HG03460 (cell line): ENCODE measurements at regions not wholly inside any gene's neighbourhood (a gene's known extent, or its start where the extent isn't known, plus 50 kb on each side); places are given as distances from the start of the nearest gene placed in this dataset.

Source experiments
- ATAC-seq: cut with Tn5 transposase; IDR thresholded peaks from one replicate; pipeline ENCODE4 v1.9.1; 2021; ENCODE audit not compliant: unreplicated experiment

DNA sequence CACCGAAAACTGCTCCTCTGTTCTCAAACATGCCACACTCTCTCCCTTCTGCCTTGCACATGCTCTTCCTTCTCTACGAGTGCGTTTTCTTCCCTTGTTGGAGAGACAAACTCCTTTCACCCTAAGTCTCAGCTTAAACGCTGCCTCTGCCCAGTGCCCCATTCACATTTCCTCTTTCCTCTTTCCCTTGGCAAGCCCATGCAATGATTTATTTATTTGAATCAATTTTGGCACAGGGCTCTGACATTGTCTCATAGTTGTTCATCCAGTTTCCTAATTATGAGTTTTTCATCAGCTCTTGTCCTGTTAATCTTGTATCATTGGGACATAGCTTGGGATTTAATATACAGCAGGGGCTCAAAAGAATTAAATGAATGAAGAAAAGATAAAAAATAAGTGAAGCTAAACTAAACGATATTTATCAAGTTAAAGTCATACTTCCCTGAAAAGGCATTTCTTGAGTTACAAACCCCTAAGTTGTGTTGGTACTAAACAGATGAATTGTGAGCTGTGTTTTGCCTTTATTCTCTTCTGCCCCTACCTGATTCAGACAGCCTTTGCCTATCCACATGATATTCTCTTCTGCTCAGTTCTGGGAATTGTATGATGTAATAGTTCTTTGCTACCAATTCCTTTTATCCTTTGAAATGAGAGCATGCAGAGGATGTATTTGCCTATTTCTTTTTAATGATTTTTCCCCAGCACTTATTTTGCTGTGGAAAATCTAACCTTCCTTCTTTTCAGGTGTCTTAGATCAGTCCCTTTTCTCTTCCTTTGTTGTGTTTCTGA is 704.4 kb downstream of the UTRN start:
- no peak for ATAC-seq

DNA sequence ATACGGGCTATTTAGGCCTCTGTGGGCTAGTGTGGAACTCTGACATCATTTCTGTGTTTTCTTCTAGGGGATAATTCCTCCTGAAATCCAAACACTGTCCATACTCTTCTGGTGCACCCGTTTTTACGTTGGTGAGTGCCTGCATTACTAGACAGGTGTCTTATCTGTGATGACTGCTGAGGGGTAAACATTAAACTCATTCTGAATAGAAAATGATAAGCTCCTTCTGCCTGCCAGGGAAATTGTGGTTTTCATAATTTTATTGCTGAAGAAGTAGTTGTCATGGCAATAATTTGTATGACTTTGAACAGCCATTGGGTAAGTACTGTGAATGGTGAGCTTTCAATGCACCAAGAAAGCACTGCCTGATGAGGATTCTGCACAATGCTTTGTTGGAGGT is 705.6 kb downstream of the UTRN start:
- ATAC-seq, result no peak

DNA sequence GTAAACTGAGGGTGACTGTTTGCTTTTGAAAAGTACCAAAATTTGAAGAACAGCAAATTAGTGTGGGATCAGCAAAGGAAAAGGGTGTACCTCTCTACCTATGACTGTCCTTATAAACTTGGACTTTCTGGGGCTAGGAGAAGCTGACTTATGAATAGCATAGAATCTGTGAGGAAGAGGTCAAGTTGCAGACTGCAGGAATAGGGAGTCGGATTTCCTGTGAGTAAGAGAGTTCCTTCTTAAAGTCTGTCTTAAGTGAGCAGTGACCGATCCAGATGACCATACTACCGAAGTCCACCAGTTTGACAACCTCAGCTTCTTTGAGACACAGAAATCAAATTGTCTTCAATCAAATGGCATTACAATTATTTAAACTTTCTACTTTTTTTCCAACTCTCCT is 708.7 kb downstream of the UTRN start:
- no peak for ATAC-seq

DNA sequence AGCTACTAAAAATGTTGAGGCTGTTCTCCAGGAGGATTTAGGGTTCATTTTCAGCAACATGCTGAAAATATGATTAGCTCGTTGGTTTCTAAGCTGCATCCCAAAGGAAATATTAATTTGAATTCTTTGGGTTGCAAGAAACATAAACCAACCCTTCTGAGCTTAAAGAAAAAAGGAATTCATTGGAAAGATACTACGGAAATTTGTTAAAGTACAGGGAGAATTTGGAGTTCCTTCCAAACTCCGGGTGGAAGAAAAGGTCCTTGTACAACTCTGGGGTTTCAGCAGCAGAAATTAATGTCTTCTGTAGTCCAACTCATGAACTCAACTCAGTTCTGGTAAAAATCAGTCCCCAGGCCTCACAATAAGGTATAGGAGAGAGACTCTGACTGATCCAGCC is 712.9 kb downstream of the UTRN start:
- no peak for ATAC-seq

DNA sequence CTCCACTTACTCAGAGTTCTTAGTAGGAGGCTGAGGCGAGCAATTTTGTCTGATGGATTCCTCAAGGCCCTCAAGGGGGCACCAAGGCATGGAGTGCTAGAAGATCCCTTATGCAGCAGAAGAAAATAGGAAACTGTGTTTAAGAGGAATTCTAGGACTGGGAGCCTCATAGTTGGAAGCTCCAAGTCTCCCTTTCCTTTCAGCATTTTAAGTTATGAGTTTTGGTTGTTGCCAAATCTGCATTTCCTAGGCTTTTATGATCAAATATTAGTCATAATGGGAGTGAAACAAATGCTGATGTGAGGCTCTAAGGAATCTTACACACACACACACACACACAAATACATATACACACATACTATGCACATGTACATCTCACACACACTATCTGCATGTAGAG is 714.0 kb downstream of the UTRN start:
- ATAC-seq, result no peak

DNA sequence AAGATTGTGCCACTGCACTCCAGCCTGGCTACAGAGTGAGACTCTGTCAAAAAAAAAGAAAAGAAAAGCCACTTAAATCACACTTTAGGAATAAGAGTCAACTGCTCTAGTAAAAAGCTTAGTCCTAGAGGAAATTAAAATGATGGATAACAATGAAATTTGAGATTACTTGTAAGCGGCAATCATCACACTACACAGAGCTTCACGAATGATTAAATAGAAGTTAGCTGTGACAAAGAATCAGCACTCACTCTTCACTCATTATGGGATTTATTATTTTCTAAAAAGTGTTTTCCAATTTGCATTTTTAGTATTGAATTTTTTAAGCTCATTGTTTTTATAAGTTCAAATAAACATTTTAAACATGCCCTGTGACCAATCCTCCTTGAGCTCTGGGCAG is 718.0 kb downstream of the UTRN start:
- no peak for ATAC-seq

DNA sequence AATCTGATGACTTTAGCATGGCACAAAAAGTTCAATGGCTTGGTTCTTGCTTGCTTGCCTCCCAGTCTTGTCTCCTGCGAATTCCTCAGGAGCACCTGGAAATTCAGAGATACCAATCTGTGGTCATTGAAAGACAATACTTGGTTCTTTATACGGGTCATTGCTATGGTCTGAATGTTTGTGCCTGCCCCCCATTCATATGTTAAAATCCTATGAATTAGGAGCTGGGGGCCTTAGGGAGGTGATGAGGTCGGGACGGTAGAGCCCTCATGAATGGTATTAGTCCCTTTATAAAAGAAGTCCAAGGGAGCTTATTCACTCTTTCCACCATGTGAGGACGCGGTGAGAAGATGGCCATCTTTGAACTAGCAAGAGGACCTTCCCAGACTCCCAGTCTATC is 721.8 kb downstream of the UTRN start:
- no peak for ATAC-seq

DNA sequence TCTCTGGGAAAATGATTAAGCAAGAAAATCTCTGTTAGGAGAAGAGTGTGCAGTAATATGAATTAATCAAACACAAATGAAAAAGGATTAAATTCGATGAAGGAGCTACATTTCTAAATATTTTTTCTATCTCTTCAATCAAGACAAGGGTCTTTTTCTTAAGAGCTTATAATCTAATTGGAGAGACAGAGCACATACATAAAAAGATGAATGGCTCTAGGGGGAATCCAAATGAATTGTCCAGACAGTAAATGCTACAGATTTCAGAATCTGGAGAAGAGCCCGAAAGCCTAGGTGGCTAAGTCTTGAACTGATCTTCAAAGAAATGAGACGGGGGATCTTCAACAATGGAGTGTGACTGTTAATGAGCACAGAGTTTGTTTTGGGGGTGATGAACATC is 723.6 kb downstream of the UTRN start:
- no peak for ATAC-seq

DNA sequence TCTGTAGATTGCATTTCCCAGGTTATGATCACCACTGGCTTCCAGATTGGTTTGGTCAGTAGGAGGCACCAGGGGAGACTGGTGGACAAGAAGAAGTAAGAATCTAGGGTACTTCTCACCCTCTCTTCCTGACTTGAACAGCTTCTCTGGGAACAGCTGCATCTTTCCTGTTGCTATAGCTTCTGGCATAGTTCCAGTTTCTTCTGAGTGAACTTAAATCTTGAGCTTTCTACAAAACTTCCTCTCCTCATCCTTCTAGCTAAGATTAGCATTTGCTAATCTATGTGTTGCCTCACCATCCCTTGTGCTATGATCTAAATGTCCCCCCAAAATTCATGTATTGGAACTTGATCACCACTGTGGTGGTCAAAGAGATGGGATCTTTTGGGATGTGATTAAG is 724.6 kb downstream of the UTRN start:
- ATAC-seq, result no peak

DNA sequence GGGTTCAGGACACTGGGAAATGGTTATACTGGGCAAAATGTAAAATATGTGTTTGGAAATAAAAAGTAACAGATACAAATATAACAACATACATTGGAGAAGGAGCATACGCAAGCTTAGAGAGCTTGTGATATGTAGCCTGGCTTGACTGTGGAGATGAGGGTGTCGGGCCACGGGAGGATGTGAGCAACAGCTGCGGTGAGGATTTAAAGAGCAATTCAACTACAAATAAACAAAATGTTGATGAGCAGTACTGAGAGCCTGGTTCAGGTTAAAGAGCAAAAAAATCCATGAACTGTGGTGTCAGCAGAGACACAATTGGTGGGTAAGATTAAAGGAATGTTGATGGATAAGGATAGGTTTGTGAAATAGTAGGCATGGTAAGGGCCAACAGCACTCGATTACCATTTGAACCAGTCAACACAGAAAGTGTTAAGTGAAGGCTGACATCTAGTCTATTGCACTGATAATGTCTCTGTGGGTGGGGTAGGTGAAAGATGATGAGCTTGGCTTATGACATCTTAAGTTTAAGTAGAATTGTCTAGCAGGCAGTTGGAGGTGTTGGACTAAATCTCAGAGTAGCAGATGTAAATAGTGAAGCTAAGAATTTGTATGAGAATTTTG is 723.2 kb downstream of the EPM2A start:
- no peak for ATAC-seq

DNA sequence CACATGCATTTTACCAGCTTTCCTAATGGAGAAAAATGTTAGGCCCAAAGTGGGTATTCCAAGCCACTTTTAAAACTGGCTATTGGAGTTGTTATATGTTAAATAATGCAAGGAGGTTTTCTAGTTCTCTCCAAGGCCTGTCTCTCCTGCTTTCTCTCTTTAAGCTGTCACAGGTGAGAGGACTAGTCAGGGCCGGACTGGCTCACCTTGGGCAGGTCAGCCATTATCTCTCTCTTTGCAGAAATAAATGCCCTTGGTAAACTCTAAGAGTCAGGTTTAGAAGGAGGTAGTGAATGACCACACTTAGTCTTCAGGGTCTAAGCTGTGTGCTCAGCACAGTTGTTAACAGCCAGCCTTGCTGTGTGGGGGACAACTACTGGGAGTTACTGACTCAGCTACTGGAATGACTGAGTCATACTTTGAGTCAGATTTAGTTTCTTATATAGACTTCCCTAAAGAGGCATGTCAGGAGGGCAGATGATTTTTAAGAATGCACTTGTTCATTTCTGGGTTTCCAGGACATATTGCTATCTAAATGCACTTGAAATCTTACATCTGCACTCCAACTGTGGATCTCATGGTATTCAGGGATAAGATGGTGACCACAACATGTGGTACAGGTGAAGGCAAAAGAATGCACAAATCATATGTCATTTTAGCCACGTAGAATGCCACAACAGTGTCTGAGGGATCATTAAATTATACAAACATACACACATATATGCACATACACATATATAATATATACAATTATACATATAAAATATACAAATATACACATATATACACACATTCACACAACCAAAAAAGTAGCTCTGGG is 719.4 kb downstream of the EPM2A start:
- peak; percentile 95 for ATAC-seq

DNA sequence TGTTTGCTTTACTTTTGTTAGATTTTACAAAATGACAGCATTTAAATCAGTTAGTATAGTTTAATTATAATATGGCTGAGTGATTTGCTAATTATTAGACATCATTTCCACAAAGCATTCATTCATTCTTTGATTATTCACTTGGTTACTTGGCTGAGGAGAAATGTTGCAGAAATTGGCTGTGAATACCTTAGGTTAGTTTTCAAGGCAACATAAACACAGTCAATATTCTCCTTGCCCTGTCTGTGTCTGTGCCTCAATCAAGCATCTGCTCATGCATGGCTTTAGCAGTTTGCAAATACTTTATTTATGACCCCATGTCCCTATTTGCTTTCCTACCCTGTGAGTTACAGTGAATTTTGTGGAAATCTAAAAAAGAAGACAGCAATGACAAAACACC is 718.3 kb downstream of the EPM2A start:
- no peak for ATAC-seq

DNA sequence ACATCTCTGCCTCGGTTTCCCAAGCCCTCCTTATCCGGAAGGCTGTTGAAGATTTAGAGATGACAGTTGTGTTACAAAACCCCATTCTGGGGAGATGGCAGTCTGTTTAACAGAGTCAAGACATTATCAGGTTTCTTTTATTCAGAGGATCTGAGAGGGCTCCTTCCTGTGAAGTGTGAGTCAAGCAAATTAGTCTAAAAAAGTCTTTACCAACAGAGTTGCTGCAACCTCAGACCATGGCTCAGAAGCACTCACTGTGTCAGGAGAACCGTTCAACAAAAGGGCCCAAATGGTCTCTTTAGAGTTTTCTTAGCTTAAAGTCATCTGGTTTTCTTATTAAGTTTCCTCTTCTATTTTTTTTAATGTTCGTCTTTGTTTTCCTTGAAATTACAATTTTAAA is 717.8 kb downstream of the EPM2A start:
- no peak for ATAC-seq

DNA sequence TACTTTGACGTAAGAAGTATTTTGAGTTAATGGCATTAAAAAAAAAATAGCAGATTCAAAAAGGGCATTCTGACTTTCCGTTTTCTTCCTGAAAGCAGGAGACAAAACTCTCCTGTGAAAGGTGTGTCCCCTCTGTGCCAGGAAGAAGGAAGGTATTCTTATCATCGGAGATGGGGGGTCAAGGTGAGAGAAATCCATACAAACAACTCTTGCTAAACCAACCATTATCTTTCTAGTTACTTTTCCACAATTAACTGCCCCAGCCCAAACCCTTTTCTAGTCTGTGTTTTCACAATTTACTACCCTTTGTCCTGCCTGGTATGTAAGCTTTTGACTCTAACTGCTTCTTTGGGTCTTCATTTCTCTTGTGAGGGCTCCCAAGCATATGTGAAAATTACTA is 717.3 kb downstream of the EPM2A start:
- ATAC-seq, result no peak

DNA sequence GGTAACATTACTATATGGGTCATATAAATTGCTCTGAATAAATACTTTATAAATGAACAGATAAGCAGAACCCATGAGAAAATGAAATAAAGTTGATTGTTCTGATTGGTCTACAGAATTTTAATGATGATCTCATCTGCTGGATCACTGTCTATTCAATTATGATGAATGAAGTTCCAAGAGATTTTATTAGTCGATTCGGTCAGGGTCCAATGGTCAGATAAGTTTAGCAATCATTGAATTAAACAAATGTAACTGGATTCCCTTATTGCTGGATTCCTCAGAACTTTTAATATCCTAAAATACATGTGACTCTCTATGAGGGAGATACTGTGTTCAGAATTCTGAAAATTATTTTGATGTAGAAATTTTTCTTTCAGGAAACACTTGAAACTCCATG is 715.2 kb downstream of the EPM2A start:
- no peak for ATAC-seq

DNA sequence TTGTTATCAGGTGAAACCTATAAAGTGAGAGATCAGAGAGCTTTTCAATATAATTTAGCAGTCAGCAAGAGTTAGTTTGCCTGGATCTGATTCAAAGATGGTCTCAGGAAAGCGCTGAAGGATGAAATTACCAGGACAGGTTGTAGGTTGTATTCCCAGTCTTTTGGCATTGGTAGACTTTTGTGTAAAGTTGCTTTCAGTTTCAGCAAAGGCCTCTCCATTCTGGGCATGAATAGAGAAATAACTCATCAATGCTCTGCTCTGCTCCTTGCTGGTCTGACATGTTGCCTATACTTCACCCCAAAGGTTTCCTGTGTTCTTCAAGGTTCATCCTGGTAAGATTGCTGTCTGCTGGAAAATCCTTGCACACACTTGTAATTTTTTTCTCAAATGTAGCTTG is 714.8 kb downstream of the EPM2A start:
- ATAC-seq, result no peak

DNA sequence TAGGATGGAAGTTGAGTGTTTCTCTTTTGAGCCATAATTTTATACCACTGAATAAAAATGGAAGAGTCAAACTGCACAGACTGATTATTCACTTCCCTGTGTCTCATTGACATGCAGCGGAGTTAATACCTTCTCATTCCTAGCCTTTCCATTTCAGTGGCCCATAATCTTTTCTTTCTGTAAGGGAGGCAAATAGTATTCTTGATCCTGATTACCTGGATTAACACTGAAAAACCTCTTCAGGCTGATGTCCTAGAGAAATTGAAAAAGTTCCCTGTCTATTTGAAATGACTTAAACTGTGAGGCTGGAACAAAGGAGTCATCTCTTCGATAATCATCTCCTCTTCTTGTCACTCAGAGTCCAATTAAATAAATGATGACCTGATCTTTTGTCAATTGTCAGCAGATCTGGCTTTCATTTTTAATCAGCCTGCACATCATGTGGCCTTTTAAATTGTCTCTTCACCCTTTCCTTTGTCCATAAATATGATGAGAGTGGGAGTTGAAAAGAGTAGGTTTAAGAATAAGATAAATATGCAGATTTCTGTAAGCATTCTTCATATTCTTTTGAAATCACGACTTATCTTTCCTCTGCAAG is 713.0 kb downstream of the EPM2A start:
- no peak for ATAC-seq

DNA sequence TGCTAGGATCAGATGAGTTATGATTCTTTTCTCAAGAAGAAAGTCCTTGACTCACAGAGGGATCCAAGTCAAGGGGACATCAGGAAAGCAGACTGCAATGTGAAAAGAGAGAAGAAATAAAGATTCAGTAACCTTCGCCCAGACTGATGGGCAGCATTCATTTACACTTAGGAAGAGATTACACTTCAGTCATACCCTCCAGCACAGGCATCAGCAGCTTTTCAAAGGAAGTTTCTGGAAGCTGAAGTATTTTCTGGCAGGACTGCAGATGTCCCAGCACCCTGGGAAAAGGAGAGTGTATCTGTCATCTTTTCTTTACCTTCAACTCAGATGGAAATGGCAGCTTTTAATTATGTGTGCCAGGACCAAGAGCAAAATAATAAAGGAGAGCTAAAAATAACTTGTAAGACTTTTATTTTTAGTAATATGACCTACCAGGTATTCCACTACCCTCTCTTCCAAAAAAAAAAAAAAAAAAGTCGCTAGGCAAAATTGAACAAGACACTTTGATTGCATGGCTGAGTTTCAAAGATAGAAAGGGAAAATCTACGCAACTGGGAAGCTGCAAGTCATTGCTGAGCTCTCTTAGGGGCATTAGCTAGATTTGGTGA is 712.1 kb downstream of the EPM2A start:
- no peak for ATAC-seq

DNA sequence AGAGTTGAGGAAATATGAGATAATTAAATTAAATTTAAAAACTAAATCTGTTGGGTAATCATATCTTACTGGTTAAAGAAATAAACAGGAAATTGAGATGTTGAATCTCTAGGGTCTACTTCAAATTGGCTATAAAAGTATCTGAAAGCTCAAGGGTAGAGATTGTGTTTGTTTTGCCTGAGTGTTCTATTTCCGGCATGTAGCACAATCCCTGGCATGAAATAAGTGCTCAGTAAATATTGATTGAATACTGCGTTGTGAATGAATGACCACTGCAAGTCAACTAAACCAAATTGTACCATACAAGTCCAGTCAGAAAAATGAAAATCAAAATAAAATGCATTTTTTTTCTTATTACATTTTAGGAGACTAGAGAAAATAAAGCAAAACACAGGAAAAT is 709.8 kb downstream of the EPM2A start:
- no peak for ATAC-seq

DNA sequence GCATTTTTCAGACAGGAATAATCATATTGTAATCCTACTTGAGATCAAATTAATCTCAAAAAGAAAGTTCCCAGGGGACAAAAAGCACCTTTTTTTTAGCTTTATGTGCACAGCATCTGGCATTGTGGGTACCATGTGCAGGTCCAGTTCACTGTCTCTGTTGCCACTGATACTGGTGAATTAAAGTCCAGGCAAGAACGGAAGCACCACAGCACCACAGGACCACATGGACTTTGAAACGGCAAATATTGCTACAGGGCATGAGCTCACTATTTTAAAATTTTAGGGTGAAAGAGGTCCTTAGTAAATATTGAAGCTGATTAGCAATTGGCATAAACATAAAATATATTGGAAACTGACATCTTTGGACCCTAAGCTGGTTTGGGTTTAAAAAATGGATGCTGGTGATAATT is 709.0 kb downstream of the EPM2A start:
- no peak for ATAC-seq

DNA sequence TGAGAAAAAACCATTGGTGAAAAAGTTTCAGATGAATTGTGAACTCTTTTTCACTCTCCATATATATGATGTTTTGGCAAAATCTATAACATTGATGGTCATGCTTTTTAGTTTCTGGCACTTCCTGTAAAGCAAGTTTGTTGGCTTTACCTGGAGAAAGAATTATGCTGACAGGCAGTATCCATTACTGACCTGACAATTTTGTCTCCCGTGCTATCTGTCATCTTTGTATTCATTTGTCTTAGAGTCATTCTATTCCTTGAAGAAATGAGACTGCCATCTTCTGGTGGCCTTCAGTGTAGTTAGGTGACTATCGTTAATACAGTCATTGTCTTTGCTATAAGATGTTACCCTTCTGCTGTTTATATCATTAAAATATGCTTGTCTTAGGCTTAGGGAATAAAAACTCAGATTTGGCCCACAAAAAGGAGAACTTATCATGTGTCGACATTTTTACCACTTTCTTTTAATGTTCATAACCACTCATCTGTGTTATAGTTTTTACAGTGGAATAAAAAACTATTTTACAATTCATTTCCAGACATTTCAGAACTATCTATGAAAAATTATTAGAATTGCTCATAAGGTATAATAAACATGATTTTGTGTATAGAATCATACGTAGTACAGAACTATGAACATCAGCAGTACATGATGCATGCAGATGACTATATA is 707.0 kb downstream of the EPM2A start:
- ATAC-seq, result peak; percentile 65
